Endothelial cell of umbilical vein (primary cell): ENCODE measurements at regions not wholly inside any gene's neighbourhood (a gene's known extent, or its start where the extent isn't known, plus 50 kb on each side); places are given as distances from the start of the nearest gene placed in this dataset.

Experiments
- EZH2 ChIP-seq: IDR thresholded peaks from 2 replicates; pipeline ENCODE4 v1.6.1; 2012; ENCODE audit warnings: borderline replicate concordance, low read depth, mild to moderate bottlenecking, moderate library complexity, low read length, inconsistent platforms; ENCODE audit not compliant: severe bottlenecking
- MYC ChIP-seq: IDR thresholded peaks from one replicate; pipeline ENCODE4 v1.6.1; 2011; ENCODE audit warnings: mild to moderate bottlenecking, low read depth, low read length
- POLR2A ChIP-seq: IDR thresholded peaks from 2 replicates; pipeline ENCODE4 v1.6.1; 2012; ENCODE audit warnings: low read depth, mild to moderate bottlenecking, control low read depth, low read length
- TF ChIP-seq, protein P1 (sequence below), 2 donors: IDR thresholded peaks; 1 replicate in 1 of 2; 2 replicates in 1 of 2; pipeline ENCODE4 v1.5.1; 2011; ENCODE audit warnings: low read length in 2 of 2, mild to moderate bottlenecking in 2 of 2, moderate library complexity in 2 of 2, control low read depth in 1 of 2, inconsistent platforms in 1 of 2, low read depth in 1 of 2; ENCODE audit not compliant: insufficient read depth in 1 of 2; ENCODE audit errors: extremely low read depth in 1 of 2

DNA sequence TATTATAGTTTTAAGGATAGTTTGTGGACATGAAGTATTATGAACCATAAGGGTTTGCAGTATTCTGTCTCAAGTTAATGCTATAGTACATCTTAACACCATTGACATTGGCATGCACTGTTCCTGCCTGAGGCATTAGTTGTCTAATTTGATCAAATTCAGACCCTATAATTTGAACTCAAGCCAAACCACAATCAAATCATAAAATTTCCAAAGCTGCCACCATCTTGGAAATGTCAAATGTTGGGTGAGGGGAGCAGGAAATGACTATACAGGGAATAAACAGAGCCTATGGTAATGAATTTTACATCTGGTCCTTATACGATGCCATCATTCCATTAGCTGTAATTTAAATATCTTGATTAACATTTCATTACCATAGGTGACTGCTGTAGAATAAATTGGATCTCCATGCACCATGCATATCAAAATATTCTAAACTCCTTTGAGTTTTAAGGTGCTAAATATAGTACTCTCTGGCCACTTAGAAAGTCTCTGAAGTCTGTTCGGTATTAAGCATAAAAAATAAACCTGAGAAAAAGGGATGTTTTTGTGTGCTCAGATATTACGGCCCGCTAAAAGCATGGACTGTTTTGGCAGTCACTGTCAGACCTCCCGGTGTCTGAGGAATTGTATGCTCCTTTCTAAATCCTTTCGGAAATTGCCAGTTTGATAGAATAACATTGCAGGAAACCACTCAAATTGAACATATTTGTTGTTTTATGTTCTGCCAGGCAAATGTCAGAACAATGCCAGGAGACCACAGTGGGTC lies 257.7 kb downstream of the SPRY2 start:
- TF ChIP-seq EZH2 (no peak), POLR2A (no peak), MYC (no peak)
- TF ChIP-seq, protein P1, sequence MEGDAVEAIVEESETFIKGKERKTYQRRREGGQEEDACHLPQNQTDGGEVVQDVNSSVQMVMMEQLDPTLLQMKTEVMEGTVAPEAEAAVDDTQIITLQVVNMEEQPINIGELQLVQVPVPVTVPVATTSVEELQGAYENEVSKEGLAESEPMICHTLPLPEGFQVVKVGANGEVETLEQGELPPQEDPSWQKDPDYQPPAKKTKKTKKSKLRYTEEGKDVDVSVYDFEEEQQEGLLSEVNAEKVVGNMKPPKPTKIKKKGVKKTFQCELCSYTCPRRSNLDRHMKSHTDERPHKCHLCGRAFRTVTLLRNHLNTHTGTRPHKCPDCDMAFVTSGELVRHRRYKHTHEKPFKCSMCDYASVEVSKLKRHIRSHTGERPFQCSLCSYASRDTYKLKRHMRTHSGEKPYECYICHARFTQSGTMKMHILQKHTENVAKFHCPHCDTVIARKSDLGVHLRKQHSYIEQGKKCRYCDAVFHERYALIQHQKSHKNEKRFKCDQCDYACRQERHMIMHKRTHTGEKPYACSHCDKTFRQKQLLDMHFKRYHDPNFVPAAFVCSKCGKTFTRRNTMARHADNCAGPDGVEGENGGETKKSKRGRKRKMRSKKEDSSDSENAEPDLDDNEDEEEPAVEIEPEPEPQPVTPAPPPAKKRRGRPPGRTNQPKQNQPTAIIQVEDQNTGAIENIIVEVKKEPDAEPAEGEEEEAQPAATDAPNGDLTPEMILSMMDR (IDR thresholded peaks at IDR 0.05; ENCODE audit: extremely low read depth in 1 of 2, insufficient read depth in 1 of 2, low read depth in 1 of 2, low read length in 2 of 2) = no peak
